ENCODE measurements at regions not wholly inside any gene's neighbourhood (a gene's known extent, or its start where the extent isn't known, plus 50 kb on each side); places are given as distances from the start of the nearest gene placed in this dataset.

DNA sequence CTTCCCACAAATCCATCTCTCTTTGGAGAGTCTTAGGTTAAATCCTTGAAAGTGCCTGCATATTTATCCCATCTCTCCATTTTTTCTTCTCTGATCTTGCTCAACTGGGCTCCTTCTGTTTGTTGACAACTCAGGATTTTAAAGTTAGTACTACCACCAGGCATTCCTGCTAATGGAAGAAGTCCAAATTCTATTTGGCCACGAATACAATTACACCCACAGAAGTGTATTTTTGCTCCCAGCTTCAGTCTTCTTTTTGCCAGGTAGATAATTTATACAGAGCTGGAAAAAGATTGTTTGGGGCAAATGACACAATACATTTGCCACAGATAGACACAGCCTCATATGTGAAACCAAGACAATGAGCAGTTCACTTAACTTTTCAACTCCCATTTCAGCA is 74.8 kb downstream of the CETN3 start:
- Histone ChIP-seq H3K4me2 (ENCODE audit: low read length) (no peak overlapping the region), H3K9ac (ENCODE audit: low read length) (no peak overlapping the region), H3K27ac (ENCODE audit: low read depth, low read length) (no peak overlapping the region), H3K36me3 (ENCODE audit: insufficient read depth, low read length) (no peaks in the 10 kb centered on the region), H3K27me3 (ENCODE audit: insufficient read depth, low read length) (no peaks in the 10 kb centered on the region), H4K20me1 (ENCODE audit: insufficient read depth, low read length) (no peaks in the 10 kb centered on the region), H3K4me1 (ENCODE audit: insufficient read depth, low read length) (no peaks in the 10 kb centered on the region), H2AFZ (ENCODE audit: low read depth, low read length) (no peak overlapping the region), H3K79me2 (ENCODE audit: insufficient read depth, low read length) (no peaks in the 10 kb centered on the region), H3K9me3 (ENCODE audit: insufficient read depth, low read depth, low read length) (no peaks in the 10 kb centered on the region), H3K4me3 (ENCODE audit: insufficient read depth, low read depth, low read length) (no peak overlapping the region)
- no peak overlapping the region for H3K27ac Mint-ChIP-seq (ENCODE audit: unreplicated experiment)
- no peaks in the 10 kb centered on the region for H3K36me3 Mint-ChIP-seq (ENCODE audit: low read depth, unreplicated experiment)
- no peaks in the 10 kb centered on the region for H3K4me1 Mint-ChIP-seq (ENCODE audit: low read depth, unreplicated experiment)
- H3K4me3 Mint-ChIP-seq (ENCODE audit: unreplicated experiment) = no peak overlapping the region
- FAIRE-seq (no peak), DNase-seq (ENCODE audit: low read depth) (peak; percentile 22)
- no peaks in the 10 kb centered on the region for H3K27me3 Mint-ChIP-seq (ENCODE audit: low read depth, unreplicated experiment)
- no peak for TF ChIP-seq EZH2 (IDR thresholded peaks at IDR 0.05; ENCODE audit: insufficient read depth, low read length)
- TF ChIP-seq, protein P1, sequence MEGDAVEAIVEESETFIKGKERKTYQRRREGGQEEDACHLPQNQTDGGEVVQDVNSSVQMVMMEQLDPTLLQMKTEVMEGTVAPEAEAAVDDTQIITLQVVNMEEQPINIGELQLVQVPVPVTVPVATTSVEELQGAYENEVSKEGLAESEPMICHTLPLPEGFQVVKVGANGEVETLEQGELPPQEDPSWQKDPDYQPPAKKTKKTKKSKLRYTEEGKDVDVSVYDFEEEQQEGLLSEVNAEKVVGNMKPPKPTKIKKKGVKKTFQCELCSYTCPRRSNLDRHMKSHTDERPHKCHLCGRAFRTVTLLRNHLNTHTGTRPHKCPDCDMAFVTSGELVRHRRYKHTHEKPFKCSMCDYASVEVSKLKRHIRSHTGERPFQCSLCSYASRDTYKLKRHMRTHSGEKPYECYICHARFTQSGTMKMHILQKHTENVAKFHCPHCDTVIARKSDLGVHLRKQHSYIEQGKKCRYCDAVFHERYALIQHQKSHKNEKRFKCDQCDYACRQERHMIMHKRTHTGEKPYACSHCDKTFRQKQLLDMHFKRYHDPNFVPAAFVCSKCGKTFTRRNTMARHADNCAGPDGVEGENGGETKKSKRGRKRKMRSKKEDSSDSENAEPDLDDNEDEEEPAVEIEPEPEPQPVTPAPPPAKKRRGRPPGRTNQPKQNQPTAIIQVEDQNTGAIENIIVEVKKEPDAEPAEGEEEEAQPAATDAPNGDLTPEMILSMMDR (IDR thresholded peaks at IDR 0.05; ENCODE audit: insufficient read depth, low read depth, low read length) = no peak
- no peaks in the 10 kb centered on the region for H3K9me3 Mint-ChIP-seq (ENCODE audit: unreplicated experiment)

DNA sequence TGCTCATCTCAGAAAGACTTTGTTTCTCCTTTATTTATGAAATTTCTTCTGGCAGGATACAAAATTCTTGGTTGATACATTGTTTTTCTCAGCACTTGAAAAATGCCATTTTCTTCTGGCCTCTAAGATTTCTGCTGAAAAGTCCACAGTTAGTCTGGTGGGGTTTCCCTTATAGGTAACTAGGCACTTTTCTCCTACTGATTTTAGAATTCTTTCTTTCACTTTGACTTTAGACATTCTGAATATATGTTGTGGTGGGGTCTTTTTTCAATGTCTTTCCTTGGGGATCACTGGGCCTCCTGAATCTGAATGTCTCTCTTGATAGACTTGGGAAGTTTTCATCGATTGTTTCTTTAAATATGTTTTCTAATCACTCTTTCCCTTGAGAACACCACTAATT is 79.6 kb downstream of the CETN3 start:
- Mint-ChIP-seq H3K36me3 (ENCODE audit: low read depth, unreplicated experiment) (no peaks in the 10 kb centered on the region), H3K4me3 (ENCODE audit: unreplicated experiment) (no peak overlapping the region), H3K9me3 (ENCODE audit: unreplicated experiment) (no peaks in the 10 kb centered on the region), H3K27ac (ENCODE audit: unreplicated experiment) (no peak overlapping the region), H3K27me3 (ENCODE audit: low read depth, unreplicated experiment) (no peaks in the 10 kb centered on the region), H3K4me1 (ENCODE audit: low read depth, unreplicated experiment) (no peaks in the 10 kb centered on the region)
- Histone ChIP-seq H4K20me1 (ENCODE audit: insufficient read depth, low read length) (no peaks in the 10 kb centered on the region), H3K27me3 (ENCODE audit: insufficient read depth, low read length) (no peaks in the 10 kb centered on the region), H3K9me3 (ENCODE audit: insufficient read depth, low read depth, low read length) (no peaks in the 10 kb centered on the region), H3K9ac (ENCODE audit: low read length) (no peak overlapping the region), H3K36me3 (ENCODE audit: insufficient read depth, low read length) (no peaks in the 10 kb centered on the region), H3K4me1 (ENCODE audit: insufficient read depth, low read length) (no peaks in the 10 kb centered on the region), H2AFZ (ENCODE audit: low read depth, low read length) (no peak overlapping the region), H3K27ac (ENCODE audit: low read depth, low read length) (no peak overlapping the region), H3K4me2 (ENCODE audit: low read length) (no peak overlapping the region), H3K79me2 (ENCODE audit: insufficient read depth, low read length) (no peaks in the 10 kb centered on the region), H3K4me3 (ENCODE audit: insufficient read depth, low read depth, low read length) (no peak overlapping the region)
- DNase-seq (ENCODE audit: low read depth) = no peak
- no peak for FAIRE-seq
- TF ChIP-seq, protein P1 (IDR thresholded peaks at IDR 0.05; ENCODE audit: insufficient read depth, low read depth, low read length) = no peak
- no peak for TF ChIP-seq EZH2 (IDR thresholded peaks at IDR 0.05; ENCODE audit: insufficient read depth, low read length)

DNA sequence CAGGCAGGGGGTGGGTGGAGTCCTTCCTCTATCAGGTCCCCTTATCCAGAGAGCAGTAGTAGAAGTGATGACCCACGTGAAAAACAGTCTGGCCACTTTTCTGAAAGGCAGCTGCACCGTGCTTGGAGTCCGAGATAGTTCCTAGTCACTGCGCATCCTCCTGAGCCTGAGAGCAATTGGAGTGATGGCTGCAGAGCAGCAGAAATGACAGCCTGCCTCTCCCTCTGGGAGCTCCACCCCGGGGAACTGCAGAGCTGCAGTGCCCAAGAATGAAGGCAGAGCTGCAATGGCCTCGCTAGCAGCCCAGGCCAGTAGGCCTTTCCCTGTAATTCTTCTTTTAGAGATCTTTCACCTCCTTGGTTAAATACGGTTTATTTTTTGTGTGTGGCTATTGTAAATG is 82.6 kb downstream of the CETN3 start:
- no peak for FAIRE-seq
- Histone ChIP-seq H4K20me1 (ENCODE audit: insufficient read depth, low read length) (no peaks in the 10 kb centered on the region), H3K9me3 (ENCODE audit: insufficient read depth, low read depth, low read length) (no peaks in the 10 kb centered on the region), H3K9ac (ENCODE audit: low read length) (no peak overlapping the region), H3K36me3 (ENCODE audit: insufficient read depth, low read length) (no peaks in the 10 kb centered on the region), H3K4me3 (ENCODE audit: insufficient read depth, low read depth, low read length) (no peak overlapping the region), H3K4me2 (ENCODE audit: low read length) (no peak overlapping the region), H3K27me3 (ENCODE audit: insufficient read depth, low read length) (no peaks in the 10 kb centered on the region), H2AFZ (ENCODE audit: low read depth, low read length) (no peak overlapping the region), H3K79me2 (ENCODE audit: insufficient read depth, low read length) (no peaks in the 10 kb centered on the region), H3K27ac (ENCODE audit: low read depth, low read length) (no peak overlapping the region), H3K4me1 (ENCODE audit: insufficient read depth, low read length) (no peaks in the 10 kb centered on the region)
- DNase-seq (ENCODE audit: low read depth) = no peak
- Mint-ChIP-seq H3K4me1 (ENCODE audit: low read depth, unreplicated experiment) (no peaks in the 10 kb centered on the region), H3K4me3 (ENCODE audit: unreplicated experiment) (no peak overlapping the region), H3K27ac (ENCODE audit: unreplicated experiment) (no peak overlapping the region), H3K27me3 (ENCODE audit: low read depth, unreplicated experiment) (no peaks in the 10 kb centered on the region), H3K9me3 (ENCODE audit: unreplicated experiment) (peaks cover 5% of the 10 kb centered on the region), H3K36me3 (ENCODE audit: low read depth, unreplicated experiment) (no peaks in the 10 kb centered on the region)
- TF ChIP-seq, protein P1 (IDR thresholded peaks at IDR 0.05; ENCODE audit: insufficient read depth, low read depth, low read length) = no peak
- no peak for TF ChIP-seq EZH2 (IDR thresholded peaks at IDR 0.05; ENCODE audit: insufficient read depth, low read length)
